ENCODE measurements at regions not wholly inside any gene's neighbourhood (a gene's known extent, or its start where the extent isn't known, plus 50 kb on each side); places are given as distances from the start of the nearest gene placed in this dataset.

DNA sequence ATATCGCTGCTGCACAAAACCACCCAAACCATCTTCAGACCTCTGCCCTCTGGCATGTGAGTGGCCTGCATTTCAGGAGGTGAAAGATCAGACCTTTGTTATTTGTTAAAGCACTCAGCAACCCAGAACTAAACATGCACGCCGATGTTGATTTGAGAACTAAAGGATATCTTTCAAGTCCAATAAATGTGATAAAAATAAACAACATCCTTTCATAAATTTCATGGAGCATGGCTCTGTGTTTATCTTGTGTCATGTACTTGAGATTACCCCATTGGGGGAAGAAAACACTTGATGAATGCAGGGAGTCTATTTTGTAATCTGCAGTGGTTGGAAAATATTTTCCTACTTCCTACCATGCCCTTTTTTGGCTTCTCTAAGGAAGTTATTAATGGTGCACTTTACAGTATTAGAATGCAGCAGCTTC is 70.8 kb upstream of the GATA6 start:
- intact Hi-C loops (cut with micrococcal nuclease) = no loop called here

More for the DNA sequence above, 70.8 kb upstream of the GATA6 start:
- no CpG with 5 or more reads among the region's 3 CpGs for WGBS, 2 experiments (ENCODE audit: extremely low coverage in 2 of 2, insufficient read length in 1 of 2)
- no peak overlapping the region for H2BK5ac ChIP-seq (ENCODE audit: low read depth, low read length, poor library complexity, severe bottlenecking)
- no peak for DNase-seq
- H3K4me1 ChIP-seq (ENCODE audit: control insufficient read depth, insufficient read depth, low read length) = no peaks in the 10 kb centered on the region
- no peak overlapping the region for H2AK5ac ChIP-seq (ENCODE audit: low read depth, low read length)
- dilution Hi-C loops (cut with HindIII; ENCODE audit: low sequenced_read_pairs, unreplicated experiment) = no loop called here
- H3K14ac ChIP-seq (replicated peaks; ENCODE audit: low read depth, low read length) = no peak overlapping the region
- no peak overlapping the region for H2AK9ac ChIP-seq (replicated peaks; ENCODE audit: low read depth, low read length, poor library complexity)
- H3K27me3 ChIP-seq (ENCODE audit: control insufficient read depth, insufficient read depth, low read length) = peaks cover 47% of the 10 kb centered on the region
- no peak overlapping the region for H2AFZ ChIP-seq (replicated peaks; ENCODE audit: low read length, poor library complexity)
- H3K9me3 ChIP-seq (ENCODE audit: control insufficient read depth, insufficient read depth, low read length) = no peaks in the 10 kb centered on the region
- H2BK120ac ChIP-seq (ENCODE audit: low read depth, low read length) = no peak overlapping the region
- no peak overlapping the region for H3K4me3 ChIP-seq (ENCODE audit: insufficient read depth, low read depth, low read length)
- H3K36me3 ChIP-seq (ENCODE audit: control insufficient read depth, insufficient read depth, low read length) = no peaks in the 10 kb centered on the region
- no peak overlapping the region for H4K91ac ChIP-seq (ENCODE audit: insufficient read depth, low read depth, low read length)
- TF ChIP-seq RFX5 (IDR thresholded peaks at IDR 0.05; ENCODE audit: low read depth, low read length) (no peak), SMC3 (IDR thresholded peaks at IDR 0.05; ENCODE audit: low read depth, low read length) (no peak), BHLHE40 (IDR thresholded peaks at IDR 0.05; ENCODE audit: low read depth, low read length) (no peak), MAFK (IDR thresholded peaks at IDR 0.05; ENCODE audit: low read depth, low read length) (no peak), RAD21 (IDR thresholded peaks at IDR 0.05; ENCODE audit: low read length) (no peak), MXI1 (IDR thresholded peaks at IDR 0.05; ENCODE audit: borderline replicate concordance, low read depth, low read length) (no peak), NFE2L2 (IDR thresholded peaks at IDR 0.05; ENCODE audit: low read depth, low read length) (no peak)
- BruUV-seq (replicated peaks) = no TSS peak
- no peaks in the 10 kb centered on the region for H4K20me1 ChIP-seq (ENCODE audit: insufficient read depth, low read length)
- no peak overlapping the region for H4K8ac ChIP-seq (ENCODE audit: low read depth in 2 of 2, low read length in 2 of 2)
- H3K9ac ChIP-seq (ENCODE audit: low read depth, low read length) = no peak overlapping the region
- no peaks in the 10 kb centered on the region for H3K9me1 ChIP-seq (ENCODE audit: insufficient read depth, low read length)
- H3K27ac ChIP-seq (ENCODE audit: insufficient read depth, low read length) = no peak overlapping the region
- POLR2A ChIA-PET (ENCODE audit: unreplicated experiment) = no interaction called here
- no peak overlapping the region for H3K18ac ChIP-seq (ENCODE audit: low read depth, low read length)
- no peak overlapping the region for H3K4ac ChIP-seq (ENCODE audit: low read depth, low read length)
- no peak overlapping the region for H2BK20ac ChIP-seq (ENCODE audit: low read depth, low read length)
- no peaks in the 10 kb centered on the region for H3K79me1 ChIP-seq (ENCODE audit: low read depth in 1 of 2, low read length in 2 of 2)
- H4K5ac ChIP-seq (ENCODE audit: low read depth, low read length) = no peak overlapping the region
- H2BK15ac ChIP-seq (ENCODE audit: low read depth, low read length) = no peak overlapping the region
- no peak overlapping the region for H3K23ac ChIP-seq (ENCODE audit: low read depth, low read length)
- H3K56ac ChIP-seq (ENCODE audit: extremely low read depth, insufficient read depth, low read length) = no peak overlapping the region
- in situ Hi-C loops (cut with MboI; ENCODE audit: low sequenced_read_pairs) = no loop called here
- no peak for ATAC-seq (ENCODE audit: low read depth)
- H3K4me2 ChIP-seq (ENCODE audit: low read depth, low read length) = no peak overlapping the region
- CTCF ChIA-PET = no interaction called here

Data from IMR-90 (cell line).